Prostate gland (tissue), 2 donors: ENCODE measurements at regions not wholly inside any gene's neighbourhood (a gene's known extent, or its start where the extent isn't known, plus 50 kb on each side); places are given as distances from the start of the nearest gene placed in this dataset.

ENCODE experiments used
- DNase-seq: peaks from one replicate; pipeline ENCODE4 v3.0.0-alpha.2; 2019; ENCODE audit warnings: low spot score
- H3K27ac ChIP-seq, 2 donors: fragments of 200-600 bp; sonication (generic); 2 replicates each; pipeline ENCODE4 v1.5.1; 2017 to 2019
- H3K27me3 ChIP-seq: fragments of 200-600 bp; sonication (generic); replicated peaks from 2 replicates; pipeline ENCODE4 v1.5.1; 2019; ENCODE audit not compliant: insufficient read depth
- H3K36me3 ChIP-seq, 2 donors: fragments of 200-600 bp; sonication (generic); 1 replicate in 1 of 2; 2 replicates in 1 of 2; pipeline versions ENCODE4 v1.5.1 to v1.8.1; 2017 to 2019
- H3K4me1 ChIP-seq: fragments of 200-600 bp; sonication (generic); replicated peaks from 2 replicates; pipeline ENCODE4 v1.5.1; 2019
- H3K4me3 ChIP-seq, 2 donors: fragments of 200-600 bp; sonication (generic); 2 replicates each; pipeline ENCODE4 v1.5.1; 2017 to 2019
- H3K9me3 ChIP-seq: fragments of 200-600 bp; sonication (generic); 2 replicates; pipeline ENCODE4 v1.5.1; 2017
- POLR2A ChIP-seq: fragments of 450-650 bp; IDR thresholded peaks from one replicate; pipeline ENCODE4 v1.6.1; 2016; ENCODE audit warnings: antibody characterized with exemption, mild to moderate bottlenecking
- POLR2AphosphoS5 ChIP-seq: sonication (generic); formaldehyde crosslinking; IDR thresholded peaks from one replicate; pipeline ENCODE4 v1.6.1; 2017; ENCODE audit warnings: antibody characterized with exemption
- WGBS: methylation state at CpG from one replicate; pipeline ENCODE4 v1.1.5; 2018; 5-methylcytosine and 5-hydroxymethylcytosine counted together
- intact Hi-C: fragments of 100-400 bp; cut with DNase I; formaldehyde crosslinking; loops from one replicate; pipeline ENCODE4 v1.14.2; 2022
- TF ChIP-seq, protein P1 (sequence below), 4 experiments: fragments of 200-600 bp in 2 of 4; fragments of 450-650 bp in 2 of 4; sonication (generic) in 2 of 4; IDR thresholded peaks; 1 replicate in 3 of 4; 2 replicates in 1 of 4; pipeline ENCODE4 v1.5.1; 2016 to 2019; ENCODE audit warnings: antibody characterized with exemption in 4 of 4, mild to moderate bottlenecking in 2 of 4, moderate library complexity in 2 of 4

DNA sequence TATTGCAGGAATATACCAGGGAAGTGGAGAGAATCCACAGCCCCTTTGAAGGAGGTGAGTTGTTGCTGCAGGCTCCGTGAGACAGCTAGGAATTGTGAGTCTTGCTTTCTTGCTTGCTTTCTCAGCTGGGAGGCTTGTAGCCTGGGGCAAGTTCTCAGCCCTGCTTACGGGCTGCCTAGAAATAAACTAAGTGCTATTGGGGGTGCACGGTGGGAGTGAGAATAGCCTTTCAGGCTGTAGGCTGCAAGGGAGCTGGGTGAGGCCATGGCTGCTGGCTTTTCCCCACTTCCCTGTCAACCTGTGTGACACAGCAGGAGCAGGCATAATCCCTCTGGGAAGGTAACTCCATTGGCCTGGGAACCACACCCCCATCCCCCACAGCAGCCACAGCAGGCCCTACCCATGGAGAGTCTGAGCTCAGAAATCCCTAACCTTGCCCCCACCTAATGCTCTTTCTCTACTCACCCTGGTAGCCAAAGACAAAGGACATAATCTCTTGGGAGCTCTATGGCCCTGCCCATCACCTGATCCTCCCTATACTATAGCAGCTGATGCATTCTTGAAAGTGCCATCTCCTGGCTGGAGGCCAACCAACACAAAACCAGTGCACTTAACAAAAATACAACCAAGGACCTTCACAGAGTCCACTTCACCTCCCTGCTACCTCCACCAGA is 113.0 kb downstream of the MMRN1 start:
- 82% methylated on average over 3 of the region's 3 CpGs for WGBS
- no peaks in the 10 kb centered on the region for H3K27me3 ChIP-seq
- no peak overlapping the region for H3K27ac ChIP-seq
- no peak overlapping the region for H3K4me3 ChIP-seq
- no peak for DNase-seq
- TF ChIP-seq, protein P1, sequence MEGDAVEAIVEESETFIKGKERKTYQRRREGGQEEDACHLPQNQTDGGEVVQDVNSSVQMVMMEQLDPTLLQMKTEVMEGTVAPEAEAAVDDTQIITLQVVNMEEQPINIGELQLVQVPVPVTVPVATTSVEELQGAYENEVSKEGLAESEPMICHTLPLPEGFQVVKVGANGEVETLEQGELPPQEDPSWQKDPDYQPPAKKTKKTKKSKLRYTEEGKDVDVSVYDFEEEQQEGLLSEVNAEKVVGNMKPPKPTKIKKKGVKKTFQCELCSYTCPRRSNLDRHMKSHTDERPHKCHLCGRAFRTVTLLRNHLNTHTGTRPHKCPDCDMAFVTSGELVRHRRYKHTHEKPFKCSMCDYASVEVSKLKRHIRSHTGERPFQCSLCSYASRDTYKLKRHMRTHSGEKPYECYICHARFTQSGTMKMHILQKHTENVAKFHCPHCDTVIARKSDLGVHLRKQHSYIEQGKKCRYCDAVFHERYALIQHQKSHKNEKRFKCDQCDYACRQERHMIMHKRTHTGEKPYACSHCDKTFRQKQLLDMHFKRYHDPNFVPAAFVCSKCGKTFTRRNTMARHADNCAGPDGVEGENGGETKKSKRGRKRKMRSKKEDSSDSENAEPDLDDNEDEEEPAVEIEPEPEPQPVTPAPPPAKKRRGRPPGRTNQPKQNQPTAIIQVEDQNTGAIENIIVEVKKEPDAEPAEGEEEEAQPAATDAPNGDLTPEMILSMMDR (IDR thresholded peaks at IDR 0.05) = no peak
- TF ChIP-seq POLR2A (no peak), POLR2AphosphoS5 (no peak)
- H3K9me3 ChIP-seq = no peaks in the 10 kb centered on the region
- intact Hi-C loops = no loop called here
- H3K36me3 ChIP-seq = no peaks in the 10 kb centered on the region
- H3K4me1 ChIP-seq = no peaks in the 10 kb centered on the region

DNA sequence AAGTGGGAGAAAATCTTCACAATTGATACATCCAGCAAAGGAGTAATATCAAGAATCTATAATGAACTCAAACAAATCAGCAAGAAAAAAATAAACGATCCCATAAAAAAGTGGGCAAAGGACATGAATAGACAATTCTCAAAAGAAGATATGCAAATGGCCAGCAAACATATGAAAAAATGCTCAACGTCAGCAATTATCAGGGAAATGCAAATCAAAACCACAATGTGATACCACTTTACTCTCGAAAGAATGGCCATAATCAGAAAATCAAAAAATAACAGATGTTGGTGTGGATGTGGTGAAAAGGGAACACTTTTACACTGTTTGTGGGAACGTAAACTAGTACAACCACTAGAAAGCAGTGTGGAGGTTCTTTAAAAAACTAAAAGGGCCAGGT is 114.3 kb upstream of the CCSER1 start:
- H3K27me3 ChIP-seq = no peaks in the 10 kb centered on the region
- no peak overlapping the region for H3K4me3 ChIP-seq
- H3K27ac ChIP-seq = no peak overlapping the region
- DNase-seq = no peak
- no peaks in the 10 kb centered on the region for H3K9me3 ChIP-seq
- 92% methylated on average over 4 of the region's 4 CpGs for WGBS
- no peaks in the 10 kb centered on the region for H3K36me3 ChIP-seq
- intact Hi-C loops = no loop called here
- TF ChIP-seq POLR2AphosphoS5 (no peak), POLR2A (no peak)
- no peaks in the 10 kb centered on the region for H3K4me1 ChIP-seq

- DNase-seq = no peak
- intact Hi-C loops = no loop called here
- H3K9me3 ChIP-seq = no peaks in the 10 kb centered on the region
- H3K27me3 ChIP-seq = no peaks in the 10 kb centered on the region
- H3K4me3 ChIP-seq = no peak overlapping the region
- no peaks in the 10 kb centered on the region for H3K36me3 ChIP-seq
- no peak for TF ChIP-seq POLR2A
- TF ChIP-seq, protein P1 (IDR thresholded peaks at IDR 0.05) = no peak
- TF ChIP-seq POLR2AphosphoS5 = no peak
- no peak overlapping the region for H3K27ac ChIP-seq
- H3K4me1 ChIP-seq = no peaks in the 10 kb centered on the region
- WGBS = 84% methylated on average over 1 of the region's 1 CpG
Measured at GRCh38 chr4:90024519-90024918, 102.7 kb upstream of the CCSER1 start.

DNA sequence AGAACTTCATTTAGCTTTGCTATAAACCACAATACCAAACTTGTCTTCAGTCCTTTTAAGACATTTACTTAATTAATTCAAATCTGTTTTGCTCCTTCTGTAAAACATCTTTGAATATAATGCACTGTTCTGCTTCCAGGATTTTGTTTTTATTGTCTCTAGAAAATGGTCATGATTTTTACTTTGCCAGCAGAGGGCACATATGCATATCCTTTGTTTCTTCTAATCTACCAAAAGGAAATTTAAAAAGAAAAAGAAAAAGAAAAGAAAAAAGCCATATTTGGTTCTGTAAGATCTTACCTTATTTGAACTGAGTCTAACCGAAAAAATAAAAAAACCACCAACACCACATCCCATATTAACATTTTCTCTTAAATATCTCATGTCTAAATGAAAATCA is 101.9 kb upstream of the CCSER1 start:
- H3K9me3 ChIP-seq = no peaks in the 10 kb centered on the region
- no peak overlapping the region for H3K27ac ChIP-seq
- 44% methylated on average over 1 of the region's 1 CpG for WGBS
- no peaks in the 10 kb centered on the region for H3K4me1 ChIP-seq
- TF ChIP-seq, protein P1 (IDR thresholded peaks at IDR 0.05) = peak in 3 of 4 experiments; percentile 15 to 49 (median 18)
- TF ChIP-seq POLR2A = no peak
- no peaks in the 10 kb centered on the region for H3K36me3 ChIP-seq
- intact Hi-C loops = no loop called here
- no peaks in the 10 kb centered on the region for H3K27me3 ChIP-seq
- DNase-seq = no peak
- no peak overlapping the region for H3K4me3 ChIP-seq

DNA sequence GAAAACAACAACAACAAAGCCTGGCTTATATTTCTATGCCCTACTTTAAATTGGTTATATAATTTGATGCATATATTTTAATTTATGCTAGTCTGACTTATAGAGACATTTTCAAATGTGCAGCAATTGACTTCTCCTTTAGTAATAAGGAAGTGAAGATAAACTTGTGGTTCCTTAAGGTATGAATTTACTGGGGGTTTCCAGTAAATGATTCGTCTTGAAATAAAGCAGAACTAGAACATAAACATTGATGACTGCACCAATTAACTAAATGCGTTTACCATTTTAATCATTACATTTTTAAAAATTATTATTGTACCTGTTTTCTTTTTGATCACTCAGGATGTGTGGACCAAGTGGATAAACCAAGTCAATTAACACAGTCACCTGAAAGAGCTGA is 99.6 kb upstream of the CCSER1 start:
- 39% methylated on average over 2 of the region's 2 CpGs for WGBS
- DNase-seq = no peak

More for the DNA sequence above, 99.6 kb upstream of the CCSER1 start:
- H3K9me3 ChIP-seq = no peaks in the 10 kb centered on the region
- TF ChIP-seq, protein P1 (IDR thresholded peaks at IDR 0.05) = no peak
- TF ChIP-seq POLR2AphosphoS5 = no peak
- TF ChIP-seq POLR2A = no peak
- intact Hi-C loops = no loop called here
- no peaks in the 10 kb centered on the region for H3K27me3 ChIP-seq
- H3K4me1 ChIP-seq = no peaks in the 10 kb centered on the region
- no peaks in the 10 kb centered on the region for H3K36me3 ChIP-seq
- H3K4me3 ChIP-seq = no peak overlapping the region
- no peak overlapping the region for H3K27ac ChIP-seq
